ENCODE measurements at regions not wholly inside any gene's neighbourhood (a gene's known extent, or its start where the extent isn't known, plus 50 kb on each side); places are given as distances from the start of the nearest gene placed in this dataset.

DNA sequence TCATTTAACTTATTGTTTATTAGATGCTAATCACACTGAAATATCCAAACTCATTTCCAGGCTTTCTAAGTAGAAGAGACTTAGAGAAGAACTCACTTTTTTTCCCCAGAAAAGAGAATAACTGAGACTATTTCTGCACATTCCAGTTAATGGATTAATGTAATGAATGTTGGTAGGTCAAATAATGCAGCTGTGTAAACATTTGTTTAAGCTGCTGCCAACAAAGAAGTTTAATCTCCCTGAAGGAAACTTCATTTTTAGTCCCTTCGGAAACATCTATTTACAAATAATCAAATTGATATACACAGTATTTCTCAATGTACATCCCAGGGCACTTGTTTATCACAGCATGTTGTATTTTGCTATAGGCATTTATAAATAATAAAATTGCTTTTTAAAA is 126.9 kb downstream of the KCNS3 start:
- no peak for DNase-seq (ENCODE audit: low spot score in 2 of 2)
- H3K9me3 ChIP-seq = peaks cover 6 to 17% of the 10 kb centered on the region in 2 donors
- H3K27ac ChIP-seq = no peak overlapping the region
- H3K36me3 ChIP-seq = no peaks in the 10 kb centered on the region
- no peaks in the 10 kb centered on the region for H3K27me3 ChIP-seq
- H3K4me3 ChIP-seq = no peak overlapping the region
- intact Hi-C loops (cut with DNase I; ENCODE audit: low total_unique reads) = no loop called here
- no peaks in the 10 kb centered on the region for H3K4me1 ChIP-seq
- TF ChIP-seq, protein P1, sequence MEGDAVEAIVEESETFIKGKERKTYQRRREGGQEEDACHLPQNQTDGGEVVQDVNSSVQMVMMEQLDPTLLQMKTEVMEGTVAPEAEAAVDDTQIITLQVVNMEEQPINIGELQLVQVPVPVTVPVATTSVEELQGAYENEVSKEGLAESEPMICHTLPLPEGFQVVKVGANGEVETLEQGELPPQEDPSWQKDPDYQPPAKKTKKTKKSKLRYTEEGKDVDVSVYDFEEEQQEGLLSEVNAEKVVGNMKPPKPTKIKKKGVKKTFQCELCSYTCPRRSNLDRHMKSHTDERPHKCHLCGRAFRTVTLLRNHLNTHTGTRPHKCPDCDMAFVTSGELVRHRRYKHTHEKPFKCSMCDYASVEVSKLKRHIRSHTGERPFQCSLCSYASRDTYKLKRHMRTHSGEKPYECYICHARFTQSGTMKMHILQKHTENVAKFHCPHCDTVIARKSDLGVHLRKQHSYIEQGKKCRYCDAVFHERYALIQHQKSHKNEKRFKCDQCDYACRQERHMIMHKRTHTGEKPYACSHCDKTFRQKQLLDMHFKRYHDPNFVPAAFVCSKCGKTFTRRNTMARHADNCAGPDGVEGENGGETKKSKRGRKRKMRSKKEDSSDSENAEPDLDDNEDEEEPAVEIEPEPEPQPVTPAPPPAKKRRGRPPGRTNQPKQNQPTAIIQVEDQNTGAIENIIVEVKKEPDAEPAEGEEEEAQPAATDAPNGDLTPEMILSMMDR (IDR thresholded peaks at IDR 0.05) = no peak
- TF ChIP-seq POLR2A (IDR thresholded peaks at IDR 0.05) = no peak
- no peak for TF ChIP-seq POLR2AphosphoS5 (IDR thresholded peaks at IDR 0.05)

DNA sequence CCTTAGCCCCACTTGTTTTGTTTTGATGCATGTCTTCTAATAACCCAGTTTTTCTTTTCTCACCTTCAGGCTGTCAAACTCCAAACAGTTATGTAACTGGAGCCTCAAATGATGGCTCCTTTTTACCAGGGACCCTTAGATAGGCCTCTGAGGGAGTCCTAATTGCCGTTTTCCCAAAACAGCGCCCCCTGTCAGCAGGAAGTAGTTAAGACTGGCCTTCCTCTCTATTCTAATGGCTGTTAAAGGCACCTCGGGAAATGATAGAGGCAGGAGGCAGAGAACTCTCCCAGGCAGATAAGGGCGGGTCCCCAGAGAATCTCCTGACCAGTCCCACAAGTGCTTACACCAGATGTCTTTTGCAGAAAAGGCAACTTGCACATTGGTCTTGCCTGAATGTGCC is 123.2 kb downstream of the KCNS3 start:
- DNase-seq (ENCODE audit: low spot score in 2 of 2) = no peak
- intact Hi-C loops (cut with DNase I; ENCODE audit: low total_unique reads) = no loop called here
- H3K9me3 ChIP-seq = peaks cover 20 to 33% of the 10 kb centered on the region in 2 donors
- no peaks in the 10 kb centered on the region for H3K4me1 ChIP-seq
- H3K27ac ChIP-seq = no peak overlapping the region
- H3K27me3 ChIP-seq = no peaks in the 10 kb centered on the region
- H3K4me3 ChIP-seq = no peak overlapping the region
- H3K36me3 ChIP-seq = no peaks in the 10 kb centered on the region
- TF ChIP-seq POLR2A (IDR thresholded peaks at IDR 0.05) (no peak), POLR2AphosphoS5 (IDR thresholded peaks at IDR 0.05) (no peak)
- TF ChIP-seq, protein P1 (IDR thresholded peaks at IDR 0.05) = no peak

DNA sequence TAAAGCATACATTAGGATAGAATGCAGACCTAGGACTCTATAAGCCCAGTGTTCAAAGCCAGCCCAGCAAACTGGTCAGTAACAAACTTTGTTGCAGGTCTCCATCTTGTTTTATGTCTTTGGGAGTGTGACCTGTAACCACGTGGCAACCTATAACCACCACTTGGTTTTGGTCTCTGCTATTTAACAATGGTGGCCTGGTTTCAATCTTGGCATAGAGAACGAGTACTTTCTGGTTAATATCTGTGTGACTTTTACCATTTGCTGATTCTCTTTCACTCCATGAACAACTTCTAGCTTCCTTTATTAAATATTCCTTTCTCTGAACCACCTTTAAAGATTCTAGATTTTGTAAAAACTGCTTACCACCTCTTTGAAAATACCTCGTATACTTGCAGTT is 118.5 kb downstream of the KCNS3 start:
- Histone ChIP-seq H3K27me3 (no peaks in the 10 kb centered on the region), H3K9me3 (peaks cover 26 to 32% of the 10 kb centered on the region in 2 donors), H3K36me3 (no peaks in the 10 kb centered on the region), H3K4me3 (no peak overlapping the region), H3K4me1 (no peaks in the 10 kb centered on the region), H3K27ac (no peak overlapping the region)
- DNase-seq (ENCODE audit: low spot score in 2 of 2) = no peak
- no peak for TF ChIP-seq POLR2AphosphoS5 (IDR thresholded peaks at IDR 0.05)
- TF ChIP-seq, protein P1 (IDR thresholded peaks at IDR 0.05) = no peak
- no peak for TF ChIP-seq POLR2A (IDR thresholded peaks at IDR 0.05)
- intact Hi-C loops (cut with DNase I; ENCODE audit: low total_unique reads) = no loop called here

DNA sequence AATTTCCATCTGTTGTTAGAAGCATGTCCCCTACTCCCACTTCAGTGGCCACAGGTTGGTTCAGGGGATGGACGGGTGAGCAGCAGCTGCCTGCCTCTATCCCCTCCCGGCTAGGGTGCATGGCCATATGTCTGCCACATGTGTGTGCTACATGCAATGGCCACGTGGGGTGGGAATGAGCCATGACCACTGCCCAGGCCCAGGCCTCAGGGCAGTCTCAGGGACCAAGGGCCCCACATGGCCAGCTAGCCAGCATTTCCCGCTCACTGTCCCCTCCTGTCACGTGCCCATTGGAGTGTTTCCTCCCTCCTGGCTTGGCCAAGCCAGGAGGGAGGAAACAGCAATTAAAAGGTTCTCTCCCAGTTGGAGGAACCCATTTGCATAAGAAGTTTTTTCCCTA is 117.1 kb downstream of the KCNS3 start:
- H3K36me3 ChIP-seq = no peaks in the 10 kb centered on the region
- peaks cover 18 to 22% of the 10 kb centered on the region in 2 donors for H3K9me3 ChIP-seq
- no peaks in the 10 kb centered on the region for H3K27me3 ChIP-seq
- TF ChIP-seq, protein P1 (IDR thresholded peaks at IDR 0.05) = no peak
- TF ChIP-seq POLR2AphosphoS5 (IDR thresholded peaks at IDR 0.05) = no peak
- no peak for TF ChIP-seq POLR2A (IDR thresholded peaks at IDR 0.05)
- no peak for DNase-seq (ENCODE audit: low spot score in 2 of 2)
- intact Hi-C loops (cut with DNase I; ENCODE audit: low total_unique reads) = no loop called here
- H3K4me3 ChIP-seq = no peak overlapping the region
- no peaks in the 10 kb centered on the region for H3K4me1 ChIP-seq
- H3K27ac ChIP-seq = no peak overlapping the region

Data from breast epithelium (tissue), 4 donors.